ENCODE measurements at regions not wholly inside any gene's neighbourhood (a gene's known extent, or its start where the extent isn't known, plus 50 kb on each side); places are given as distances from the start of the nearest gene placed in this dataset.

GRCh38 chr2:194735837-194736542 is 921.0 kb upstream of the SLC39A10 start:
- Mint-ChIP-seq H3K27ac (no peak overlapping the region), H3K4me3 (no peak overlapping the region), H3K36me3 (ENCODE audit: low read depth) (no peaks in the 10 kb centered on the region), H3K9me3 (no peaks in the 10 kb centered on the region), H3K4me1 (no peaks in the 10 kb centered on the region), H3K27me3 (ENCODE audit: low read depth, poor library complexity) (no peaks in the 10 kb centered on the region)
- no peak for TF ChIP-seq CTCF (IDR thresholded peaks at IDR 0.05)
- DNase-seq = no peak

DNA sequence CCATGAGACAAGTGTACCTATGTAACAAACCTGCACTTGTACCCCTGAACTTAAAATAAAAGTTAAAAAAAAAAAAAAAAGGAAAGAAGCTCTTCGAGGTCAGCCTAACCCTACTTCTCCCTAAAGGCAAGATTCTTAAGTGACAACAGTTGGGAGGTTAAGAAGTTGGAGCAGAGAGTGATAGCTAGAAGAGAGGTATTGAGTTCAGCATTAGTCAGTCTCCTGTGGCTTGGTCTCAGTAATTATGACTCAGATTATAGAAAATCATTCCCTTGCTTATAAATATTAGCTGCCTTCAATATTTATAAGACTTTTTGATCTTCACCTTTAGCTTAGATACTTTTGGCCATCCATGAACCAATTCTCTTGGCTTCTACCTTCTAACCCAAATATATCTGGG is 926.8 kb upstream of the SLC39A10 start:
- H3K4me1 Mint-ChIP-seq = no peaks in the 10 kb centered on the region
- H3K36me3 Mint-ChIP-seq (ENCODE audit: low read depth) = no peaks in the 10 kb centered on the region
- TF ChIP-seq CTCF (IDR thresholded peaks at IDR 0.05) = no peak
- H3K4me3 Mint-ChIP-seq = no peak overlapping the region
- no peak overlapping the region for H3K27ac Mint-ChIP-seq
- no peaks in the 10 kb centered on the region for H3K9me3 Mint-ChIP-seq
- no peak for DNase-seq
- no peaks in the 10 kb centered on the region for H3K27me3 Mint-ChIP-seq (ENCODE audit: low read depth, poor library complexity)

- DNase-seq = no peak
- Mint-ChIP-seq H3K36me3 (ENCODE audit: low read depth) (no peaks in the 10 kb centered on the region), H3K9me3 (no peaks in the 10 kb centered on the region), H3K27ac (no peak overlapping the region), H3K4me3 (no peak overlapping the region), H3K27me3 (ENCODE audit: low read depth, poor library complexity) (no peaks in the 10 kb centered on the region), H3K4me1 (no peaks in the 10 kb centered on the region)
- TF ChIP-seq CTCF (IDR thresholded peaks at IDR 0.05) = no peak
Measured at GRCh38 chr2:194725169-194725568, 931.9 kb upstream of the SLC39A10 start.

- Mint-ChIP-seq H3K9me3 (no peaks in the 10 kb centered on the region), H3K27me3 (ENCODE audit: low read depth, poor library complexity) (no peaks in the 10 kb centered on the region), H3K4me1 (no peaks in the 10 kb centered on the region), H3K36me3 (ENCODE audit: low read depth) (no peaks in the 10 kb centered on the region), H3K27ac (no peak overlapping the region), H3K4me3 (no peak overlapping the region)
- no peak for DNase-seq
- TF ChIP-seq CTCF (IDR thresholded peaks at IDR 0.05) = no peak
Measured at GRCh38 chr2:194723446-194723845, 933.6 kb upstream of the SLC39A10 start.

DNA sequence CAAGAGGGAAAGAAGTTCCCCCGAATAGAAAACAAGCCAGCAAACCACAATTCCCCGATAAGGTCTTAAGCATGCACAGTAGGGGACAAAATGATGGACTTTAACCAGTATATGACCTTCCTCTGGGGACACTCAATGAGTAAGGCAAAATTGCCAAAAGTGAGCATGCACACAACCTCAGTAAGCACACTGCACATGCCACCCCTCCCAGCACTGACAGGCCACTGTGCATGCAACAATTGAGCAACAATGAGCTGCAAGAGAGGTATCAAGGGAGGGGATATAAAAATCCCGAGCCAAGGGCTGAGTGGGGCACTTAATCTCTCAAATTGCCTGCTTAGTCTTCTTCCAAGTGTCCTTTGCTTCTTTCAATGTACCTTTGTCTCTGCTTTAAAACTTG is 935.8 kb upstream of the SLC39A10 start:
- no peak overlapping the region for H3K27ac Mint-ChIP-seq
- H3K27me3 Mint-ChIP-seq (ENCODE audit: low read depth, poor library complexity) = no peaks in the 10 kb centered on the region
- TF ChIP-seq CTCF (IDR thresholded peaks at IDR 0.05) = no peak
- no peaks in the 10 kb centered on the region for H3K9me3 Mint-ChIP-seq
- H3K36me3 Mint-ChIP-seq (ENCODE audit: low read depth) = no peaks in the 10 kb centered on the region
- H3K4me3 Mint-ChIP-seq = no peak overlapping the region
- no peaks in the 10 kb centered on the region for H3K4me1 Mint-ChIP-seq
- no peak for DNase-seq

DNA sequence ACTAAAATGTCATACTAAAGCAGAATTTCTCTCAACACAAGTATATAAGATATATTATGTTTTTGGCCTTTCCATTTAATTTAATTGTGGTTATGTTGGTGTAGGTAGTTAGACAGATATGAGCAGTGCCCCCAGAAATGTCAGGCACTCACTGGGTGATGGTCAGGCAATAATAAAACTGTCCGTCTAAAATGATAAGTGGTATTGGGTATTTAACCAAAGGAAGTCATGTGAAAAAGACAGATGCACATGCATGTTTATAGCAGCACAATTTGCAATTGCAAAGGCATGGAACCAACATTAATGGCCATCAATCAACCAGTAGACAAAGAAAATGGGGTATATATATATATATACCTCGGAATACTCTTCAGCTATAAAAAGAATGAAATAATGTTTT is 936.6 kb upstream of the SLC39A10 start:
- no peak for TF ChIP-seq CTCF (IDR thresholded peaks at IDR 0.05)
- no peaks in the 10 kb centered on the region for H3K9me3 Mint-ChIP-seq
- H3K36me3 Mint-ChIP-seq (ENCODE audit: low read depth) = no peaks in the 10 kb centered on the region
- no peak overlapping the region for H3K27ac Mint-ChIP-seq
- H3K4me3 Mint-ChIP-seq = no peak overlapping the region
- no peaks in the 10 kb centered on the region for H3K4me1 Mint-ChIP-seq
- no peak for DNase-seq
- H3K27me3 Mint-ChIP-seq (ENCODE audit: low read depth, poor library complexity) = no peaks in the 10 kb centered on the region
